ENCODE measurements at regions not wholly inside any gene's neighbourhood (a gene's known extent, or its start where the extent isn't known, plus 50 kb on each side); places are given as distances from the start of the nearest gene placed in this dataset.
"Not testable (repeated sequence)": the region's sequence is repeated elsewhere in the genome, so short reads cannot be mapped to it uniquely, and the experiment has no call there.

- TF ChIP-seq CTCF, EP300, POLR2A (IDR thresholded peaks at IDR 0.05): not testable (repeated sequence)
These were observed 3953.8 kb upstream of the OR11H1 start for GRCh38 chr22:11574231-11574630.
